HG03060 (cell line): ENCODE measurements at regions not wholly inside any gene's neighbourhood (a gene's known extent, or its start where the extent isn't known, plus 50 kb on each side); places are given as distances from the start of the nearest gene placed in this dataset.

Source experiments
- ATAC-seq: cut with Tn5 transposase; IDR thresholded peaks from one replicate; pipeline ENCODE4 v1.9.1; 2021; ENCODE audit warnings: low read depth, moderate number of reproducible peaks; ENCODE audit not compliant: unreplicated experiment

GRCh38 chr13:29674532-29674931 lies 79.0 kb upstream of the SLC7A1 start:
- no peak for ATAC-seq

- no peak for ATAC-seq
These were observed 69.1 kb upstream of the SLC7A1 start for GRCh38 chr13:29664591-29664990.

- no peak for ATAC-seq
These were observed 59.5 kb upstream of the SLC7A1 start for GRCh38 chr13:29654843-29655547.

- ATAC-seq = no peak
These were observed 58.9 kb upstream of the SLC7A1 start for GRCh38 chr13:29654384-29654783.

- no peak for ATAC-seq
These were observed 53.3 kb upstream of the SLC7A1 start for GRCh38 chr13:29648760-29649159.
